Keratinocyte (primary cell): ENCODE measurements at regions not wholly inside any gene's neighbourhood (a gene's known extent, or its start where the extent isn't known, plus 50 kb on each side); places are given as distances from the start of the nearest gene placed in this dataset.
"Not testable (repeated sequence)": the region's sequence is repeated elsewhere in the genome, so short reads cannot be mapped to it uniquely, and the experiment has no call there.

Experiments
- CTCF ChIP-seq, 3 experiments: IDR thresholded peaks in 1 of 3; conservative IDR thresholded peaks in 1 of 3; optimal IDR thresholded peaks in 1 of 3; 2 replicates in 2 of 3; 3 replicates in 1 of 3; pipeline versions ENCODE3 to v1.5.1; 2011; ENCODE audit warnings: low read length in 3 of 3, mild to moderate bottlenecking in 3 of 3, moderate library complexity in 2 of 3, control low read depth in 1 of 3, inconsistent platforms in 1 of 3; ENCODE audit not compliant: insufficient read depth in 2 of 3; ENCODE audit errors: extremely low read depth in 1 of 3
- EZH2 ChIP-seq: IDR thresholded peaks from one replicate; pipeline ENCODE4 v1.6.1; 2012; ENCODE audit warnings: inconsistent platforms, mild to moderate bottlenecking, low read length, moderate library complexity

GRCh38 chr6:18038235-18038634 is 50.8 kb upstream of the KIF13A start:
- not testable (repeated sequence) for TF ChIP-seq CTCF (optimal IDR thresholded peaks at IDR 0.05 in 1 of 3, IDR thresholded peaks at IDR 0.05 in 1 of 3, conservative IDR thresholded peaks at IDR 0.05 in 1 of 3; ENCODE audit: extremely low read depth in 1 of 3, insufficient read depth in 2 of 3, low read length in 3 of 3); EZH2
